Dendritic cell treated with granulocyte-macrophage colony-stimulating factor and Interleukin-4, amounts not matched to agents 40 ng/mL and 50 ng/mL, for 4 days (primary cell): ENCODE measurements at regions not wholly inside any gene's neighbourhood (a gene's known extent, or its start where the extent isn't known, plus 50 kb on each side); places are given as distances from the start of the nearest gene placed in this dataset.

Experiments
- H3K27ac Mint-ChIP-seq: one replicate; pipeline ENCODE4 v1.8.0; 2022; ENCODE audit warnings: mild to moderate bottlenecking, mixed read lengths
- H3K27me3 Mint-ChIP-seq: one replicate; pipeline ENCODE4 v1.8.0; 2022; ENCODE audit warnings: mild to moderate bottlenecking, mixed read lengths
- H3K36me3 Mint-ChIP-seq: one replicate; pipeline ENCODE4 v1.8.0; 2022; ENCODE audit warnings: low read depth, mixed read lengths
- H3K4me1 Mint-ChIP-seq: one replicate; pipeline ENCODE4 v1.8.0; 2022; ENCODE audit warnings: low read depth, mixed read lengths
- H3K4me3 Mint-ChIP-seq: one replicate; pipeline ENCODE4 v1.8.0; 2022; ENCODE audit warnings: mild to moderate bottlenecking, moderate library complexity, mixed read lengths
- H3K9me3 Mint-ChIP-seq: one replicate; pipeline ENCODE4 v1.8.0; 2022; ENCODE audit warnings: mixed read lengths
- intact Hi-C: fragments of 100-400 bp; cut with micrococcal nuclease; formaldehyde crosslinking; loops from one replicate; pipeline ENCODE4 v1.15.0; 2022

DNA sequence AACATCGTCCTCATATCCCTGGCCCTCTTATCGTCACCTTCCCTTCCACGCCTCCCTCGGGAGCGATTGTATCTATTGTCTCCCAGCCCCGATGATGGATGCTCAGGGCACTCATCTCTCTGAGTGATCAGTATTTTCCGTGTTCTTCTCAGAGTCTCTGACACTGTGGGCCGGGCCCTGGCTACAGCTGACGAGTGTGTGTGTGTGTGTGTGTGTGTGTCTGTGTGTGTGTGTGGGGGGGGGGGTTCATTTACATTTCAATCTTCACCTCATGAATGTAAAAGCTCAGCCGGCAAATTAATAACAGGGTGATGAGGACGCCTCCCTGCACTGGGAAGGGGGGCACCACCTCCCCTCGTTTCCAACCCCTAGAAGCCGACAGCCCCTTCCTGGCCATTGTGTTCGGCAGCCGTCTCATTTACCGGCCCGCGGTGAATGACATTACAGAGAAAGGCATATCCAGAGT is 159.5 kb downstream of the SHOX start:
- Mint-ChIP-seq H3K27ac (no peak overlapping the region), H3K9me3 (no peaks in the 10 kb centered on the region), H3K36me3 (no peaks in the 10 kb centered on the region), H3K27me3 (peaks cover 49% of the 10 kb centered on the region), H3K4me3 (no peak overlapping the region), H3K4me1 (no peaks in the 10 kb centered on the region)
- intact Hi-C loops: no loop called here

DNA sequence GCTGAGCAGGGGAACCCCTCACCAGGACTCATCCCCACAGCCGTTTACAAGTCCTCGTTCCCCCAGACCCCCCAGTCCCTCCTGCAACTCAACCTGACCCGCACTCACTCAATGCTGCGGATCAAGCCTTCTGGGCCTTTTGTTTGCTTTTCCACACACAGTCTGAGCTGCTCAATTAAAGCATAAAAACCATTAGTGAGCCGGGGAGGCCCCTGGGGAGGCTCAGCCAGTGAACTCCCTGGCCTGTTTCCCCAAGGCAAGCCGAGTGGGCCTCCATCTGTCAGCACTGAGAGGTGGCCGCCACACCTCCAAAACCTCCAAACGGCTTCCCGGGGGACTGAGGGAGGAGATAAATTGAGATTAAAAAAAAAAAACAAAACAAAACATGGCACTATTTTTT is 158.5 kb downstream of the SHOX start:
- intact Hi-C loops: no loop called here
- Mint-ChIP-seq H3K4me1 (no peaks in the 10 kb centered on the region), H3K9me3 (no peaks in the 10 kb centered on the region), H3K27me3 (peaks cover 49% of the 10 kb centered on the region), H3K36me3 (no peaks in the 10 kb centered on the region), H3K27ac (no peak overlapping the region), H3K4me3 (no peak overlapping the region)

DNA sequence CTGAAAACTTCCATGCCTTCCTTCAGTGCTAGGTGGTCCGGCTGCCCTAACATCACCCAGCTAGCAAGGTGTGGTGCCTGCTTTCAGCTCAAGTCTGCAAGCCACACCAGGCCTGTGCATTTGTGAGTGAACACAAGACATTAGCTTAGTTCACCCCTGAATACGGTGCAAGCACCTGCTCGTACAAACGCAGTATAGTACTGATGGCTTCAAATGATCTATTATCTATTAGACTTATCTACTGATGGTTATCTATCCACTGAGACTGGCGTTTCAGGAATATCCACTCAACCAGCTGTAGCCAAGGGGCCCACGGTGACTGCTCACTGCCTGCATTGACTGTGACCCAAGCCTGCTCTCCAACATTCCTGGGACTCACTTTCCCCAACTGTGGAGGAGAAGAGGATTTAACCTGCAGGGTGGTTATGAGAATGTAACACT is 155.9 kb downstream of the SHOX start:
- Mint-ChIP-seq H3K9me3 (no peaks in the 10 kb centered on the region), H3K36me3 (no peaks in the 10 kb centered on the region), H3K27me3 (peaks cover 38% of the 10 kb centered on the region), H3K4me1 (no peaks in the 10 kb centered on the region), H3K4me3 (no peak overlapping the region), H3K27ac (no peak overlapping the region)
- intact Hi-C loops: no loop called here

DNA sequence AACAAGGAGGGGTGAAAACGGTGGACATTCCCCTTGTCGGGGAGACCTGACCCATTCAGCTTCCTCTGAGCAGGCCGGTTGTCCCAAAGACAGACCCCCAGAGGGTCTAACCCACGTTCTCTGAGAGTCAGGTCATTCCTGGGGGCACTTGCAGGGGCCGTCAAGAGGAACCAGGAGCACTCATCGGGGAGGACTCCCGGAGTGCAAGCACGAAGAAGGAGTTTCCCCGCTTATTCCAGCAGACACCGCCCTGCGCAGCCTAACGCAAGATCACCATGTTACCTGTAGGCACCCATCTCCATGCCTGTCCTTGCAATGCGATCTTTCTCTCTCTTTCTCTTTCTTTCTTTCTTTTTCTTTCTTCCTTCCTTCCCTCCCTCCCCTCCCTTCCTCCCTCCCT is 154.2 kb downstream of the SHOX start:
- no peak overlapping the region for H3K4me3 Mint-ChIP-seq
- no peaks in the 10 kb centered on the region for H3K4me1 Mint-ChIP-seq
- intact Hi-C loops: no loop called here
- no peaks in the 10 kb centered on the region for H3K9me3 Mint-ChIP-seq
- peaks cover 28% of the 10 kb centered on the region for H3K27me3 Mint-ChIP-seq
- H3K27ac Mint-ChIP-seq: no peak overlapping the region
- no peaks in the 10 kb centered on the region for H3K36me3 Mint-ChIP-seq

DNA sequence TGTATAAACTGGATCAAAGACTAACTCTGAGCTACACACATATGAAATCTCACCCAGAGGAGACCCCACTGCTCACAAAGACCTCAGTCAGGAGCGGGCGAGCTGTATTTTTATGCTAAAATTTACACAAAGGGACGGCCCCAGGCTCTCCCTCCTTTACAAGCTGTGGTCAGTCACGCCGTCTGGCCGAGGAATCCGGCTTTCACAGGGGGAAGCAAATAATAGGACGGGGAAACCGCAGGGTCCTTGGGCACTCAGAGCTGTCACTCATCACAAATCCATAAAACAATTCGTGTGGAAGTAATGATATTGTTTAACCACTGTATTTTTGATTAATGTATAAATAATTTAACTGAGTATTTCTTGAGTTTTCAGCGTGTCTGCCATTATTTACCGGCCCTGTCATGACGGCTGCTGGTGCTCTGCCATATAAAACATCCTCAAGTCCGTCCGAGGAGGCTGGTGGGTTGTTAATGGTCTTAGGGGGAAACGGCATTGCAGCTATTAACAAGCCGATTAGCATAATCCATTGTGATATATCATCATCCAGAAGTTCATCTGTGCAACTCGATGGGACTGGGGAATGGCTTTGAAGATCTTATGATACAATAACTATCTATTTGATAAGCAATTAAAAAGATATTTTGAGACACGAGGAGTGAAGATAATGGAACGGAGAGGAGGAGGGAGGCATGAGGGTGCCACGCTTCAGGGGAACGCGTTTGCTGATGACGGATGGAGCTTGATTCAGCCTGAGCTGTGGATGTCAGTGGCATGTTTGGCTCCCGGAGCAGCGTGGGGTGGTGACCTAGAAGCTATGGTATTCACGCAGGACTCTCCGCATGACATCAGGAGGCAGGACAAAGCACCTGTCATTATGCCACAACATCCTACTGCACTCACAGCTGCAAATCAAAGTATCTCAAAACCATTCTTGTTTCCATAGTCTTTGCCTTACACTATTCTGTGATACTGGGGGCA is 150.9 kb downstream of the SHOX start:
- intact Hi-C loops: no loop called here
- no peaks in the 10 kb centered on the region for H3K36me3 Mint-ChIP-seq
- no peaks in the 10 kb centered on the region for H3K4me1 Mint-ChIP-seq
- H3K27ac Mint-ChIP-seq: no peak overlapping the region
- H3K9me3 Mint-ChIP-seq: no peaks in the 10 kb centered on the region
- peaks cover 15% of the 10 kb centered on the region for H3K27me3 Mint-ChIP-seq
- H3K4me3 Mint-ChIP-seq: no peak overlapping the region

- Mint-ChIP-seq H3K36me3 (no peaks in the 10 kb centered on the region), H3K4me3 (no peak overlapping the region), H3K27me3 (peaks cover 9% of the 10 kb centered on the region), H3K27ac (no peak overlapping the region), H3K9me3 (no peaks in the 10 kb centered on the region), H3K4me1 (no peaks in the 10 kb centered on the region)
- intact Hi-C loops: no loop called here
Observed at GRCh38 chrX:776529-777230, 146.1 kb downstream of the SHOX start.

GRCh38 chrX:776061-776460 is 145.5 kb downstream of the SHOX start:
- Mint-ChIP-seq H3K4me3 (no peak overlapping the region), H3K27ac (no peak overlapping the region), H3K27me3 (peaks cover 4% of the 10 kb centered on the region), H3K4me1 (no peaks in the 10 kb centered on the region), H3K36me3 (no peaks in the 10 kb centered on the region), H3K9me3 (no peaks in the 10 kb centered on the region)
- intact Hi-C loops: no loop called here

- no peak overlapping the region for H3K27ac Mint-ChIP-seq
- H3K36me3 Mint-ChIP-seq: no peaks in the 10 kb centered on the region
- H3K4me1 Mint-ChIP-seq: no peaks in the 10 kb centered on the region
- no peaks in the 10 kb centered on the region for H3K9me3 Mint-ChIP-seq
- peaks cover 2% of the 10 kb centered on the region for H3K27me3 Mint-ChIP-seq
- intact Hi-C loops: no loop called here
- no peak overlapping the region for H3K4me3 Mint-ChIP-seq
Observed at GRCh38 chrX:774536-774935, 143.9 kb downstream of the SHOX start.

GRCh38 chrX:773292-774025 is 142.9 kb downstream of the SHOX start:
- no peaks in the 10 kb centered on the region for H3K9me3 Mint-ChIP-seq
- no peaks in the 10 kb centered on the region for H3K36me3 Mint-ChIP-seq
- H3K4me3 Mint-ChIP-seq: no peak overlapping the region
- intact Hi-C loops: no loop called here
- no peak overlapping the region for H3K27ac Mint-ChIP-seq
- peaks cover 2% of the 10 kb centered on the region for H3K27me3 Mint-ChIP-seq
- H3K4me1 Mint-ChIP-seq: no peaks in the 10 kb centered on the region

DNA sequence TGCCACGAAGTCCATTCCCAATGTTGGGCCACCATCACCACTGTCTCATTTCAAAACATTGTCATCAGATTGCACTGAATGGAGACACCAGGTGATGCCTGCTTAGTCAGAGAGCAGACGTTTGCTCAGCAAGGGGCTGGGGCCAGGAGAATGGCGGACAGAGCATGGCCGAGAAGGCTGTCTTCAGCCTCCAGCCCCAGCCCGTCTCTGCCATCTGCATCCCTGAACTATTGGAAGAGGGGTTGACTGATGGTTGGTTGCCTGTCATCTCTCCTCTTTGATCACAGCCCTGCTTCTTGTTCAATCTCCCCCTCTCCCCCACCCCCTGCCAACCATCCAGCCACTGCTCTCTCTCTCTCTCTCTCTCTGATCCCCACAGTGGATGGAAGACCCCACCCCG is 140.9 kb downstream of the SHOX start:
- Mint-ChIP-seq H3K4me1 (no peaks in the 10 kb centered on the region), H3K4me3 (no peak overlapping the region), H3K36me3 (no peaks in the 10 kb centered on the region), H3K9me3 (no peaks in the 10 kb centered on the region), H3K27ac (no peak overlapping the region), H3K27me3 (no peaks in the 10 kb centered on the region)
- intact Hi-C loops: no loop called here

- Mint-ChIP-seq H3K36me3 (no peaks in the 10 kb centered on the region), H3K4me3 (no peak overlapping the region), H3K9me3 (no peaks in the 10 kb centered on the region), H3K27me3 (no peaks in the 10 kb centered on the region), H3K27ac (no peak overlapping the region), H3K4me1 (no peaks in the 10 kb centered on the region)
- intact Hi-C loops: no loop called here
Observed at GRCh38 chrX:769796-770195, 139.2 kb downstream of the SHOX start.

DNA sequence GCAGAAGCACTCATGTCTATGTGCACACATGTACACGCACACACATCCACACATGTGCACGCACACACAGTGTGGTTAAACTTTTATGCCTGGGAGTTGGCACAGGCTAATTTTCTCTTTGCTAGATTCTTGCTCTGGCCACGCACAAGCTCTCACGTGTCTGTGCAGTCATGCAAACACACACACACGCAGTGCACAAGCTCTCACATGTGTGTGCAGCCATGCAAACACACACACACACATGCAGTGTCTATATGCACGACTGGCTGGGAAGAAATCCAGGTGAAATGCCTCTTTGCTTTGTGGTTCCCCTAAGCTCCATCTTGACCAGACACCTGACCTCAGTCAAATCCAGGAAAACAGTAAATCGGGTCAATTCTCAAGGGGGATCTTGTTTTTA is 138.0 kb downstream of the SHOX start:
- intact Hi-C loops: no loop called here
- Mint-ChIP-seq H3K36me3 (no peaks in the 10 kb centered on the region), H3K27me3 (no peaks in the 10 kb centered on the region), H3K4me1 (no peaks in the 10 kb centered on the region), H3K4me3 (no peak overlapping the region), H3K27ac (no peak overlapping the region), H3K9me3 (no peaks in the 10 kb centered on the region)

- H3K4me1 Mint-ChIP-seq: no peaks in the 10 kb centered on the region
- H3K9me3 Mint-ChIP-seq: no peaks in the 10 kb centered on the region
- H3K36me3 Mint-ChIP-seq: no peaks in the 10 kb centered on the region
- no peak overlapping the region for H3K27ac Mint-ChIP-seq
- H3K4me3 Mint-ChIP-seq: no peak overlapping the region
- intact Hi-C loops: no loop called here
- peaks cover 2% of the 10 kb centered on the region for H3K27me3 Mint-ChIP-seq
Observed at GRCh38 chrX:758917-759316, 128.3 kb downstream of the SHOX start.

DNA sequence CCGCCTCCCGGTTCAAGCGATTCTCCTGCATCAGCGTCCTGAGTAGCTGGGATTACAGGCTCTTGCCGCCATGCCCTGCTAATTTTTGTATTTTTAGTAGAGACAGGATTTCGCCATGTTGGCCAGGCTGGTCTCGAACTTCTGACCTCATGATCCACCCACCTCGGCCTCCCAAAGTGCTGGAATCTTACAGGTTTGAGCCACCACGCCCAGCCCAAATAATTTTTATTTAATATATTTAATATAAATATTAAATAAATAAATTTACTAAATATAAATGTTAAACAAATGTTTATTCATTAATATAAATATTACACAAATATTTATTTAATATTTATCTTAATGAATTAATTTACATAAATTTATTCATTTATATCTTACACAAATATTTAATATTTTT is 120.2 kb downstream of the SHOX start:
- no peak overlapping the region for H3K4me3 Mint-ChIP-seq
- no peaks in the 10 kb centered on the region for H3K36me3 Mint-ChIP-seq
- H3K27ac Mint-ChIP-seq: no peak overlapping the region
- intact Hi-C loops: no loop called here
- no peaks in the 10 kb centered on the region for H3K4me1 Mint-ChIP-seq
- H3K27me3 Mint-ChIP-seq: no peaks in the 10 kb centered on the region
- H3K9me3 Mint-ChIP-seq: peaks cover 5% of the 10 kb centered on the region
